ENCODE measurements at regions not wholly inside any gene's neighbourhood (a gene's known extent, or its start where the extent isn't known, plus 50 kb on each side); places are given as distances from the start of the nearest gene placed in this dataset.

DNA sequence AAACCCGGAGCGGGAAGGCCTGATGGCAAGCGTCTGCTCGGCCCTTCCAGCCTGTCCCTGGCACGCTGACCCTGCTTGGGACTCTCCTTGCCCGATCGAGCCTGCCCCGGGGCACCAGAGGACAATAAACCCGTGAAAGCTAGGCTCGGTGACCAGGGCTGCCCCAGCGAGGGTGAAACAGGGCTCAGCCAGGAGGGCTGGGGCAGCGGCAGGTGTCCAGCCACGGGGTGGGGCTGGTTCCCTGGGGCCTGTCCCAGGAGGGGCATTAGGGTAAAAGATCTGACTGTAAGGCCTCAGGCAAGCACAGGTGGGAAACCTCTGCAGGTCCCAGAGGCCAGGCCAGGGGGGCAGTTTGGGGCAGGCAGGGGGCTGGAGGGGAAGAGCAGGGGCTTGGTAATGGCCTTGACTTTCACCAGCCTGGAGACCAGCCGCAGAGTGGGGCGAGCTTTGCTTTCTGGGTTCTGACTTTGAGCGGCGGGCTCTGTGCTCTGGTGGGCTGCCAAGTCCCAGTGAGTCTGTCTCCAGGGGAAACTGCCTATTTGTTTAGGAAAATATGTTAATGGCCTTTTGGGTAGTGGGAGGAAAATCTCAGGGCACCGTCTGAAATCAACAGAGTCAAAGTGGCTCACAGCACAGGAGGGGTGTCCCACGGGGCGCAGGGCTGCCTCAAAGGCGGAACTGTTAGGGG is 68.2 kb upstream of the INPP5A start:
- TF ChIP-seq, protein P1, sequence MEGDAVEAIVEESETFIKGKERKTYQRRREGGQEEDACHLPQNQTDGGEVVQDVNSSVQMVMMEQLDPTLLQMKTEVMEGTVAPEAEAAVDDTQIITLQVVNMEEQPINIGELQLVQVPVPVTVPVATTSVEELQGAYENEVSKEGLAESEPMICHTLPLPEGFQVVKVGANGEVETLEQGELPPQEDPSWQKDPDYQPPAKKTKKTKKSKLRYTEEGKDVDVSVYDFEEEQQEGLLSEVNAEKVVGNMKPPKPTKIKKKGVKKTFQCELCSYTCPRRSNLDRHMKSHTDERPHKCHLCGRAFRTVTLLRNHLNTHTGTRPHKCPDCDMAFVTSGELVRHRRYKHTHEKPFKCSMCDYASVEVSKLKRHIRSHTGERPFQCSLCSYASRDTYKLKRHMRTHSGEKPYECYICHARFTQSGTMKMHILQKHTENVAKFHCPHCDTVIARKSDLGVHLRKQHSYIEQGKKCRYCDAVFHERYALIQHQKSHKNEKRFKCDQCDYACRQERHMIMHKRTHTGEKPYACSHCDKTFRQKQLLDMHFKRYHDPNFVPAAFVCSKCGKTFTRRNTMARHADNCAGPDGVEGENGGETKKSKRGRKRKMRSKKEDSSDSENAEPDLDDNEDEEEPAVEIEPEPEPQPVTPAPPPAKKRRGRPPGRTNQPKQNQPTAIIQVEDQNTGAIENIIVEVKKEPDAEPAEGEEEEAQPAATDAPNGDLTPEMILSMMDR (IDR thresholded peaks at IDR 0.05), result no peak
- TF ChIP-seq POLR2A (IDR thresholded peaks at IDR 0.05), result no peak

Data from breast epithelium (tissue), 3 donors.